ENCODE measurements at regions not wholly inside any gene's neighbourhood (a gene's known extent, or its start where the extent isn't known, plus 50 kb on each side); places are given as distances from the start of the nearest gene placed in this dataset.

DNA sequence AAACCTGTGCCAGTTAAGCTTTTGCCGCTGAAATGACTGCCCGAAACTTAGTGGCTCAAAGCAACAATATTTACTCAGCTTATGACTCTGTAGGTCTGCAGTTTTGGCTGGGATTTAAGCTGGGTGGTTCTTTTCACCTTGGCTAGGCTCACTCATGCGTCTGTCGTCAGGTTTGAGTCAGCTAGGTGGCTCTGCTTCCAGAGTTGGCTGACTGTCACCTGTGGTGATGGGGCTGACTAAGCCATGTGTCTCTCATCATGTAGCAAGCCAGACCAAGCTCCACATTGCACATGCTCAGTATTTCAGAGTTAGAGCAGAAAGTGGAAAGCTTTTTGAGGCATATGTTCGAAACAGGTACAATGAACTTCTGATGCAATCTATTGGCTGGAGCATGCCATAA is 354.8 kb downstream of the MEIS1 start:
- TF ChIP-seq, protein P1, sequence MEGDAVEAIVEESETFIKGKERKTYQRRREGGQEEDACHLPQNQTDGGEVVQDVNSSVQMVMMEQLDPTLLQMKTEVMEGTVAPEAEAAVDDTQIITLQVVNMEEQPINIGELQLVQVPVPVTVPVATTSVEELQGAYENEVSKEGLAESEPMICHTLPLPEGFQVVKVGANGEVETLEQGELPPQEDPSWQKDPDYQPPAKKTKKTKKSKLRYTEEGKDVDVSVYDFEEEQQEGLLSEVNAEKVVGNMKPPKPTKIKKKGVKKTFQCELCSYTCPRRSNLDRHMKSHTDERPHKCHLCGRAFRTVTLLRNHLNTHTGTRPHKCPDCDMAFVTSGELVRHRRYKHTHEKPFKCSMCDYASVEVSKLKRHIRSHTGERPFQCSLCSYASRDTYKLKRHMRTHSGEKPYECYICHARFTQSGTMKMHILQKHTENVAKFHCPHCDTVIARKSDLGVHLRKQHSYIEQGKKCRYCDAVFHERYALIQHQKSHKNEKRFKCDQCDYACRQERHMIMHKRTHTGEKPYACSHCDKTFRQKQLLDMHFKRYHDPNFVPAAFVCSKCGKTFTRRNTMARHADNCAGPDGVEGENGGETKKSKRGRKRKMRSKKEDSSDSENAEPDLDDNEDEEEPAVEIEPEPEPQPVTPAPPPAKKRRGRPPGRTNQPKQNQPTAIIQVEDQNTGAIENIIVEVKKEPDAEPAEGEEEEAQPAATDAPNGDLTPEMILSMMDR (IDR thresholded peaks at IDR 0.05; ENCODE audit: insufficient read depth, low read length, poor library complexity, severe bottlenecking), result no peak
- Histone ChIP-seq H3K4me3 (ENCODE audit: low read depth, low read length) (no peak overlapping the region), H3K27me3 (ENCODE audit: control insufficient read depth, insufficient read depth, low read length) (no peaks in the 10 kb centered on the region), H3K36me3 (ENCODE audit: control insufficient read depth, insufficient read depth, low read length) (no peaks in the 10 kb centered on the region)
- no peak for DNase-seq (ENCODE audit: low read depth)

DNA sequence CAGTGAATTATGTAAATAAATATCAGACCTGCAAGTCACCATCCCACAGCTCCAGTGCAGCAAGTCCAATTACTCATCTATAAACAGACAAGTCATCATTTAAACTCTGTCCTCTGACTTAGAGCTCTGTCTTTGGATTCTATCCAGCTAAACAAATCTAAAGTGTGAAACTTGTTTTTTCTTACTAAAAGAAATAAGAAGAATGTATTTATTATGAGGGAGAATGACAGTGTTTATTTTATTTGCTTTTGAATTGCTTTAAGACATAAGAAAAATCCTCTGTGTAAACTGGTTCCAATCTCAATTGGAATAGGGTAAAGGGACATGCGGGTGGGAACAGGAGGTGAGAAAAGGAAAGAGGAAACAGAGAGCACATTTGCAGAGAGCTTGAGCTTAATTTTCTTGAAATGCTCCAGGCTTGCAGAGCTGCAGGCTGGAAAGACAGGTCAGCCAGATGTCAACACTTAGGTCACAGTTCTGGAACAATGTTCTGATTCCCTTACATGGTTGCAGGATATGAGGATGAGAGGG is 355.8 kb downstream of the MEIS1 start:
- H3K4me3 ChIP-seq (ENCODE audit: low read depth, low read length), result no peak overlapping the region
- TF ChIP-seq, protein P1 (IDR thresholded peaks at IDR 0.05; ENCODE audit: insufficient read depth, low read length, poor library complexity, severe bottlenecking), result no peak
- H3K36me3 ChIP-seq (ENCODE audit: control insufficient read depth, insufficient read depth, low read length), result no peaks in the 10 kb centered on the region
- H3K27me3 ChIP-seq (ENCODE audit: control insufficient read depth, insufficient read depth, low read length), result no peaks in the 10 kb centered on the region
- DNase-seq (ENCODE audit: low read depth), result no peak

DNA sequence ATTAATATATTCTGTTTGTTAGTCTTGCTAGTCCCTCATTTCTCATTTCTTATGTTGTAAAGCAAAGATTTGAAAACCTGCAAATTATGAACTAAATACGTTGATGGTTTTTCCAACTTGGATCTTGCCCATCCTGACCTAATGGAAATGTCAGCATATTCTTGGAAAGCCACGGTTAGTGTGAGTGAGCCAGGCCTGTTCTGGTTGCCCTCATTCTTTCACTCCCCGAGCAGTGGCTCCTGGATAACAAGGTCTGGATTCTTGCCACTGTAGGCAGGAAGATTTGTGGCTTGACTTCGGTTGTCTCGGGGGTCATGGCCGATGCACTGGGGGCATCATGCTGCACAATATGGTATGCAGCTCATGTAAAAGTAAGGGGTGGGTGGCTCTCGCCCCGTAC is 359.1 kb downstream of the MEIS1 start:
- no peaks in the 10 kb centered on the region for H3K36me3 ChIP-seq (ENCODE audit: control insufficient read depth, insufficient read depth, low read length)
- no peak for DNase-seq (ENCODE audit: low read depth)
- TF ChIP-seq, protein P1 (IDR thresholded peaks at IDR 0.05; ENCODE audit: insufficient read depth, low read length, poor library complexity, severe bottlenecking), result no peak
- H3K27me3 ChIP-seq (ENCODE audit: control insufficient read depth, insufficient read depth, low read length), result no peaks in the 10 kb centered on the region
- H3K4me3 ChIP-seq (ENCODE audit: low read depth, low read length), result no peak overlapping the region

DNA sequence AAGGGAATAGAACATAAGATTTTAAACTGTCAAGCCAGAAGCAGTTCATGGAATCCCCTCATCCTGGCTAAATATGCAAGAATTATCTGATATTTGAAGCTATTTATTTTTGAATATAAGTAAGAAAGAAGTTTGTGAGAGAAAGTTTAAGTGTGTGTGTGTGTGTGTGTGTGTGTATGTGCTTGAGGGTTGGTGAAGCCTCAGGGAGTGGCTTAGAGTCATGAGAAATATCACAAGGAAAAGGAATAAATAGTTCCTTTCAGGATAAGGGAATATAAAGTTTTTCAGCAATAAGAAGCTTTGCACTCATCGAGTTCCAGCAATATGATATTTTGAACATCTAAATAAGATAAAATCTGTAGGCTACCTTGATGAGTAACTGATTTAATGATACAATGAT is 359.6 kb downstream of the MEIS1 start:
- Histone ChIP-seq H3K36me3 (ENCODE audit: control insufficient read depth, insufficient read depth, low read length) (no peaks in the 10 kb centered on the region), H3K4me3 (ENCODE audit: low read depth, low read length) (no peak overlapping the region), H3K27me3 (ENCODE audit: control insufficient read depth, insufficient read depth, low read length) (no peaks in the 10 kb centered on the region)
- no peak for DNase-seq (ENCODE audit: low read depth)
- TF ChIP-seq, protein P1 (IDR thresholded peaks at IDR 0.05; ENCODE audit: insufficient read depth, low read length, poor library complexity, severe bottlenecking), result no peak

DNA sequence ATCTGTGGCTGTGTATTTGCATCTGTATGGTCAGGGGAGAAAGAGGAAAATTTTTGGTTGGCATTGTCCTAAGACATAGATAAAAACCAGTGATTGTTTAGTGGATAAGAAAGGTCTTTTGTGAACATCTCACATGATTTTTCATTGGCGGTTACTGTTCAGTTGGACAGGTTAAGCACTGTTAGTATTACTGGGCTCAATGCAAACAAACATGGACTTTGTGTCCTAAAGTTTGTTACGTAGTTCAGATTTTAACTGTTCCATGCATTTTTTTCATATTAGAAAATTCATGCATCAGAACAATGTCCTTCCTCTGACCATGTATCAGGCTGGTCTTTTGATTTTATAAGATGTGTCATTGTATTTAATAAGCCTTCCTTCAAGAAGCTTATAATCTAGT is 368.0 kb downstream of the MEIS1 start:
- H3K36me3 ChIP-seq (ENCODE audit: control insufficient read depth, insufficient read depth, low read length), result no peaks in the 10 kb centered on the region
- TF ChIP-seq, protein P1 (IDR thresholded peaks at IDR 0.05; ENCODE audit: insufficient read depth, low read length, poor library complexity, severe bottlenecking), result no peak
- DNase-seq (ENCODE audit: low read depth), result no peak
- H3K27me3 ChIP-seq (ENCODE audit: control insufficient read depth, insufficient read depth, low read length), result no peaks in the 10 kb centered on the region
- H3K4me3 ChIP-seq (ENCODE audit: low read depth, low read length), result no peak overlapping the region

DNA sequence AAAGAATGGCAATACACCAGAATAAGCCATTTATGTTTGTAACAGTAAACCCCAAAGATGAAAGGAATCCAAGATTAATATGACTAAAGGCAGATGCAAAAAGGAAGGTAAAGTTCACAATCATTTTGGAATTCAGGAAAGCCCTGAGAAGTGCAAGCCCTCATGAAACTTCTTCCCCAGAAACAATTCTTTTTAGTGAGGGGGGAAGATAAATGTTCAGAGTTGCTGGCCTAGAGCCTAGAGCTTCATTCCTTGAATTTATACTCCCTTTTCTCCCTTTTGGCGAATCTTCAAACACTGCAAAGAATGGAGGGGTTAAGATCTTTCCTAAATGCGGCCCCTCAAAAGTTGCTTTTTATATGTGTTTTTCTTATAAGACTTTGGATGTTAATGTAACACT is 368.8 kb downstream of the MEIS1 start:
- H3K36me3 ChIP-seq (ENCODE audit: control insufficient read depth, insufficient read depth, low read length), result no peaks in the 10 kb centered on the region
- DNase-seq (ENCODE audit: low read depth), result no peak
- H3K4me3 ChIP-seq (ENCODE audit: low read depth, low read length), result no peak overlapping the region
- TF ChIP-seq, protein P1 (IDR thresholded peaks at IDR 0.05; ENCODE audit: insufficient read depth, low read length, poor library complexity, severe bottlenecking), result no peak
- H3K27me3 ChIP-seq (ENCODE audit: control insufficient read depth, insufficient read depth, low read length), result no peaks in the 10 kb centered on the region
